ENCODE measurements at regions not wholly inside any gene's neighbourhood (a gene's known extent, or its start where the extent isn't known, plus 50 kb on each side); places are given as distances from the start of the nearest gene placed in this dataset.

- CTCF ChIA-PET, result no interaction called here
- Histone ChIP-seq H3K9me3 (ENCODE audit: control insufficient read depth, insufficient read depth, low read length) (no peaks in the 10 kb centered on the region), H3K4me3 (ENCODE audit: low read depth, low read length) (no peak overlapping the region), H3K27me3 (ENCODE audit: control insufficient read depth, insufficient read depth, low read length) (peaks cover 57% of the 10 kb centered on the region), H3K27ac (ENCODE audit: low read depth, low read length) (no peak overlapping the region)
- TF ChIP-seq CTCF (IDR thresholded peaks at IDR 0.05; ENCODE audit: low read depth, low read length), result no peak
- POLR2A ChIA-PET, result no interaction called here
- DNase-seq (ENCODE audit: low read depth, low spot score), result no peak
Measured at GRCh38 chr15:69992348-69992747, 105.4 kb downstream of the TLE3 start.

- H3K27me3 ChIP-seq (ENCODE audit: control insufficient read depth, insufficient read depth, low read length), result peaks cover 48% of the 10 kb centered on the region
- H3K9me3 ChIP-seq (ENCODE audit: control insufficient read depth, insufficient read depth, low read length), result no peaks in the 10 kb centered on the region
- no peak for TF ChIP-seq CTCF (IDR thresholded peaks at IDR 0.05; ENCODE audit: low read depth, low read length)
- no peak overlapping the region for H3K4me3 ChIP-seq (ENCODE audit: low read depth, low read length)
- H3K27ac ChIP-seq (ENCODE audit: low read depth, low read length), result no peak overlapping the region
- POLR2A ChIA-PET, result no interaction called here
- DNase-seq (ENCODE audit: low read depth, low spot score), result no peak
- CTCF ChIA-PET, result no interaction called here
Measured at GRCh38 chr15:69994429-69995205, 103.1 kb downstream of the TLE3 start.

GRCh38 chr15:69996321-69997160 lies 101.2 kb downstream of the TLE3 start:
- ChIA-PET CTCF (no interaction called here), POLR2A (no interaction called here)
- DNase-seq (ENCODE audit: low read depth, low spot score), result no peak
- Histone ChIP-seq H3K27me3 (ENCODE audit: control insufficient read depth, insufficient read depth, low read length) (peaks cover 32% of the 10 kb centered on the region), H3K4me3 (ENCODE audit: low read depth, low read length) (no peak overlapping the region), H3K9me3 (ENCODE audit: control insufficient read depth, insufficient read depth, low read length) (no peaks in the 10 kb centered on the region), H3K27ac (ENCODE audit: low read depth, low read length) (no peak overlapping the region)
- no peak for TF ChIP-seq CTCF (IDR thresholded peaks at IDR 0.05; ENCODE audit: low read depth, low read length)

GRCh38 chr15:69997161-69997485 lies 100.6 kb downstream of the TLE3 start:
- no peak for TF ChIP-seq CTCF (IDR thresholded peaks at IDR 0.05; ENCODE audit: low read depth, low read length)
- peaks cover 29% of the 10 kb centered on the region for H3K27me3 ChIP-seq (ENCODE audit: control insufficient read depth, insufficient read depth, low read length)
- POLR2A ChIA-PET, result no interaction called here

More at GRCh38 chr15:69997161-69997485, 100.6 kb downstream of the TLE3 start:
- no peak for DNase-seq (ENCODE audit: low read depth, low spot score)
- CTCF ChIA-PET, result no interaction called here
- Histone ChIP-seq H3K4me3 (ENCODE audit: low read depth, low read length) (no peak overlapping the region), H3K27ac (ENCODE audit: low read depth, low read length) (no peak overlapping the region), H3K9me3 (ENCODE audit: control insufficient read depth, insufficient read depth, low read length) (no peaks in the 10 kb centered on the region)

All from AG04450 (cell line).